Caco-2 (cell line): ENCODE measurements at regions not wholly inside any gene's neighbourhood (a gene's known extent, or its start where the extent isn't known, plus 50 kb on each side); places are given as distances from the start of the nearest gene placed in this dataset.

ENCODE experiments used
- BruUV-seq: library from RNA; stranded (reverse); fragments of 400-500 nt; replicated peaks from 2 replicates; lab custom pipeline; 2021; lab: Mats Ljungman, UMichigan
- CTCF ChIA-PET: fragments of 300-600 bp; sonication (Branson Sonifier 250); formaldehyde crosslinking; loops from one replicate; lab custom pipeline; 2022; ENCODE audit warnings: antibody characterized with exemption; lab: Charles Lee
- POLR2A ChIA-PET: fragments of 300-600 bp; sonication (Branson Sonifier 250); formaldehyde crosslinking; loops from one replicate; lab custom pipeline; 2022; ENCODE audit warnings: antibody characterized with exemption; lab: Charles Lee
- DNase-seq, 2 experiments: peaks; one replicate each; pipeline versions ENCODE4 v3.0.0 to v3.0.0-alpha.2; 2020 to 2022
- H3K27me3 ChIP-seq: replicated peaks from 2 replicates; pipeline ENCODE4 v1.6.0; 2011; ENCODE audit warnings: low read length; ENCODE audit not compliant: control insufficient read depth, insufficient read depth
- H3K36me3 ChIP-seq: 2 replicates; pipeline ENCODE4 v1.5.1; 2011; ENCODE audit warnings: low read length; ENCODE audit not compliant: control insufficient read depth, insufficient read depth
- H3K4me1 ChIP-seq: fragments of 250-450 bp; sonication (Bioruptor Pico); 2 replicates; pipeline ENCODE4 v1.5.1; 2020; ENCODE audit warnings: mild to moderate bottlenecking
- H3K4me3 ChIP-seq: 2 replicates; pipeline ENCODE4 v1.5.1; 2011; ENCODE audit warnings: low read depth, mild to moderate bottlenecking, control low read depth, low read length
- H3K9me3 ChIP-seq: fragments of 250-450 bp; sonication (Bioruptor Pico); 2 replicates; pipeline ENCODE4 v1.5.1; 2020; ENCODE audit warnings: mild to moderate bottlenecking, moderate library complexity
- H3K27ac Mint-ChIP-seq: one replicate; pipeline ENCODE4 v1.8.0; 2022; ENCODE audit warnings: mixed read lengths; ENCODE audit not compliant: unreplicated experiment
- H3K27me3 Mint-ChIP-seq: one replicate; pipeline ENCODE4 v1.8.0; 2022; ENCODE audit warnings: mixed read lengths; ENCODE audit not compliant: insufficient read depth, unreplicated experiment
- H3K36me3 Mint-ChIP-seq: one replicate; pipeline ENCODE4 v1.8.0; 2022; ENCODE audit warnings: mild to moderate bottlenecking, mixed read lengths; ENCODE audit not compliant: insufficient read depth, unreplicated experiment
- H3K4me1 Mint-ChIP-seq: one replicate; pipeline ENCODE4 v1.8.0; 2022; ENCODE audit warnings: low read depth, mixed read lengths; ENCODE audit not compliant: unreplicated experiment
- H3K4me3 Mint-ChIP-seq: one replicate; pipeline ENCODE4 v1.8.0; 2022; ENCODE audit warnings: mild to moderate bottlenecking, moderate library complexity, mixed read lengths; ENCODE audit not compliant: unreplicated experiment
- H3K9me3 Mint-ChIP-seq: one replicate; pipeline ENCODE4 v1.8.0; 2022; ENCODE audit warnings: mixed read lengths; ENCODE audit not compliant: unreplicated experiment
- intact Hi-C: fragments of 100-400 bp; cut with micrococcal nuclease; formaldehyde crosslinking; loops from one replicate; pipeline ENCODE4 v1.10.0; 2022; ENCODE audit not compliant: unreplicated experiment
- TF ChIP-seq, protein P1 (sequence below), 2 experiments: fragments of 200-600 bp in 1 of 2; IDR thresholded peaks; 1 replicate in 1 of 2; 2 replicates in 1 of 2; pipeline versions ENCODE4 v1.5.1 to v1.8.0; 2011 to 2022; ENCODE audit warnings: antibody characterized with exemption in 1 of 2, control low read depth in 1 of 2, inconsistent platforms in 1 of 2, low read depth in 1 of 2, low read length in 1 of 2, mild to moderate bottlenecking in 1 of 2, moderate library complexity in 1 of 2; ENCODE audit not compliant: insufficient read depth in 1 of 2, severe bottlenecking in 1 of 2, unreplicated experiment in 1 of 2

DNA sequence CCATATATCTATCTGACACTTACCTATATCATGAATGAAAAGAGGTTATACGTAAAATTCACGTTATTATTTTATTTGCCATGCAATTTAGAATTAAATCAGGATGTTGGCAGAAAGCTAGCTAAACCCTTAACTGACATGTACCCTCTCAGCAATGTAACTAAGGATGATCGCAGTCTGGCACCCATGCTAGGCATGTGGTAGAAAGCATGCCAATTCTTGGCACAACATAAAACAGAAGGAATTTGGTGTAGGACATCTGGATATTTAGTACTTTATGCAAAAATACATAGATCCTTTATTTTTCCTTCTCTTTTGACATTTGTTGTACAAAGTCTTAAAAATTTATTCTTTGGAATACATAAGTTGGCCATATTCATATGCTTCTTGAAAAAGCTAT, 436.8 kb upstream of the FAT1 start:
- Mint-ChIP-seq H3K4me3 (no peak overlapping the region), H3K4me1 (no peaks in the 10 kb centered on the region), H3K9me3 (peaks cover 11% of the 10 kb centered on the region), H3K36me3 (no peaks in the 10 kb centered on the region), H3K27ac (no peak overlapping the region), H3K27me3 (peaks cover 3% of the 10 kb centered on the region)
- Histone ChIP-seq H3K9me3 (no peaks in the 10 kb centered on the region), H3K36me3 (no peaks in the 10 kb centered on the region), H3K27me3 (no peaks in the 10 kb centered on the region), H3K4me3 (no peak overlapping the region), H3K4me1 (no peaks in the 10 kb centered on the region)
- CTCF ChIA-PET, result no interaction called here
- TF ChIP-seq, protein P1, sequence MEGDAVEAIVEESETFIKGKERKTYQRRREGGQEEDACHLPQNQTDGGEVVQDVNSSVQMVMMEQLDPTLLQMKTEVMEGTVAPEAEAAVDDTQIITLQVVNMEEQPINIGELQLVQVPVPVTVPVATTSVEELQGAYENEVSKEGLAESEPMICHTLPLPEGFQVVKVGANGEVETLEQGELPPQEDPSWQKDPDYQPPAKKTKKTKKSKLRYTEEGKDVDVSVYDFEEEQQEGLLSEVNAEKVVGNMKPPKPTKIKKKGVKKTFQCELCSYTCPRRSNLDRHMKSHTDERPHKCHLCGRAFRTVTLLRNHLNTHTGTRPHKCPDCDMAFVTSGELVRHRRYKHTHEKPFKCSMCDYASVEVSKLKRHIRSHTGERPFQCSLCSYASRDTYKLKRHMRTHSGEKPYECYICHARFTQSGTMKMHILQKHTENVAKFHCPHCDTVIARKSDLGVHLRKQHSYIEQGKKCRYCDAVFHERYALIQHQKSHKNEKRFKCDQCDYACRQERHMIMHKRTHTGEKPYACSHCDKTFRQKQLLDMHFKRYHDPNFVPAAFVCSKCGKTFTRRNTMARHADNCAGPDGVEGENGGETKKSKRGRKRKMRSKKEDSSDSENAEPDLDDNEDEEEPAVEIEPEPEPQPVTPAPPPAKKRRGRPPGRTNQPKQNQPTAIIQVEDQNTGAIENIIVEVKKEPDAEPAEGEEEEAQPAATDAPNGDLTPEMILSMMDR (IDR thresholded peaks at IDR 0.05; ENCODE audit: insufficient read depth in 1 of 2, low read depth in 1 of 2, low read length in 1 of 2, severe bottlenecking in 1 of 2, unreplicated experiment in 1 of 2), result no peak
- no peak for DNase-seq
- no TSS peak for BruUV-seq
- intact Hi-C loops, result no loop called here
- POLR2A ChIA-PET, result no interaction called here

DNA sequence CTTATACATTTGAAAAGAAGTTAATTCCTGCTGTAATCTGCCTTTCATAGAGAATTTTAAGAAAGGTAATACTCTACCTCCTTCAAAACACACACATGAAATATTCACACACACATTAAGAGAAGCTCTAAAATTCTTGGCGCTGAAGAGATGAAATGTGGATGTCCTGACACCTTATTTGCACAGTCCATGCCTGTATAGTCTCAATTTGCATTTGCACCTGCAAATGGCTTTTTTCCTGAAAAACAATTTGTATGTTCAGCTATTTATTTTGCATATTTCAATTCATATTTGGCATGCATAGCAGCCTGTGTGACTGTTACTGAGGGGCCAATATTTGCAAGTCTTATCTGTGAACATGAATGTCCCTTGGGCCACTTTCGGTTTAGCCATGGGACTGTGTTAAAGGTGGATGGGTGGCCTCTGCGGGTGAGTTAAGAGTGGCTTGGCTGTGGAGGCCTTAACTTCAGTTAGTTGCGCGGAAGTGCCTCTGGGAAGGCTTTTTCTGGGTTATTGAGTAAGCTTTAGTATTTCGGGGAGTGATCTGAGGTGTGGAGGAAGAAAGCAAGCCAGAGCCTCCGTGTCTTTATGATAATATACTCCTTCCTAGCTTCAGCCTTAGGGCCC, 443.3 kb upstream of the FAT1 start:
- Mint-ChIP-seq H3K4me3 (no peak overlapping the region), H3K27ac (no peak overlapping the region), H3K36me3 (no peaks in the 10 kb centered on the region), H3K9me3 (no peaks in the 10 kb centered on the region), H3K27me3 (peaks cover 3% of the 10 kb centered on the region), H3K4me1 (no peaks in the 10 kb centered on the region)
- TF ChIP-seq, protein P1 (IDR thresholded peaks at IDR 0.05; ENCODE audit: insufficient read depth in 1 of 2, low read depth in 1 of 2, low read length in 1 of 2, severe bottlenecking in 1 of 2, unreplicated experiment in 1 of 2), result no peak
- no peaks in the 10 kb centered on the region for H3K27me3 ChIP-seq
- ChIA-PET CTCF (no interaction called here), POLR2A (no interaction called here)
- no TSS peak for BruUV-seq
- H3K36me3 ChIP-seq, result no peaks in the 10 kb centered on the region
- no peak for DNase-seq
- H3K4me1 ChIP-seq, result no peaks in the 10 kb centered on the region
- intact Hi-C loops, result no loop called here
- H3K4me3 ChIP-seq, result no peak overlapping the region
- H3K9me3 ChIP-seq, result no peaks in the 10 kb centered on the region

DNA sequence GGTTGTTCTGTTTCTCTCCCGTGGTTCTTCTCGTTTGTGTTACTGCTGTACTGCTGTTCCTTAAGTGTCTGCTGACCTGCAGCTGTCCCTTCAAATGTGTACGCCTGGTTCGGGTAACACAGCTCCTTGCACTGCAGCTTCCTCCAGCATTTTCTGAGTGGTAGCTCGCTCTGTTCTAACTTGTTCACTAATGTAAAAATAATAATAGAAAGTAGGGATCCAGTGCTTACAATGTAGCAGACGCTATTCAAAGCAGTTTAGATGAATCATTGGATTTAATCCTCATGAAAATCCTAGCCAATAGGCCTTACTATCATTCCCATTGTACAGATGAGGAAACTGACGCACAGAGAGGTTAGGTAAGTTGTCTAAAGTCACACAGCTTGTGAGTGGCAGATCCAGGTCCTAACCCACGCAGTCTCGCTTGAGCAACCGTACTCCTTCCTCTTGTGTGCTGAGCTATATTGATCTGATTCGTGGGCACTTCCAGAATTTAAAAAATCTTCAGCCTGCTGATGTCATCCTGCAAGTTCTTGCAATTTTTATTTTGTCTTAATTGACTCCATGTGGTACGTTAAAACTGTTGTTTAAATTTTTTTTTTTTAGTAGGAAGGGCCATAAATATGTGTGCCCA, 448.2 kb upstream of the FAT1 start:
- TF ChIP-seq, protein P1 (IDR thresholded peaks at IDR 0.05; ENCODE audit: insufficient read depth in 1 of 2, low read depth in 1 of 2, low read length in 1 of 2, severe bottlenecking in 1 of 2, unreplicated experiment in 1 of 2), result no peak
- no peak overlapping the region for H3K4me3 Mint-ChIP-seq
- peaks cover 3% of the 10 kb centered on the region for H3K27me3 Mint-ChIP-seq
- no peaks in the 10 kb centered on the region for H3K36me3 Mint-ChIP-seq
- no peaks in the 10 kb centered on the region for H3K36me3 ChIP-seq
- intact Hi-C loops, result no loop called here
- no TSS peak for BruUV-seq
- no peaks in the 10 kb centered on the region for H3K9me3 ChIP-seq
- no peaks in the 10 kb centered on the region for H3K9me3 Mint-ChIP-seq
- no peak overlapping the region for H3K27ac Mint-ChIP-seq
- no peaks in the 10 kb centered on the region for H3K4me1 ChIP-seq
- no peak for DNase-seq
- H3K4me1 Mint-ChIP-seq, result no peaks in the 10 kb centered on the region
- no peak overlapping the region for H3K4me3 ChIP-seq
- ChIA-PET POLR2A (no interaction called here), CTCF (no interaction called here)
- no peaks in the 10 kb centered on the region for H3K27me3 ChIP-seq
